ENCODE measurements at regions not wholly inside any gene's neighbourhood (a gene's known extent, or its start where the extent isn't known, plus 50 kb on each side); places are given as distances from the start of the nearest gene placed in this dataset.

GRCh38 chr20:22430154-22430745 lies 154.1 kb downstream of the FOXA2 start:
- DNase-seq, result peak; percentile 89

- no peak for DNase-seq
Observed at GRCh38 chr20:22429175-22430153, 154.9 kb downstream of the FOXA2 start.

- DNase-seq, result no peak
Observed at GRCh38 chr20:22428051-22428450, 156.3 kb downstream of the FOXA2 start.

- no peak for DNase-seq
Observed at GRCh38 chr20:22426772-22427171, 157.6 kb downstream of the FOXA2 start.

- DNase-seq, result no peak
Observed at GRCh38 chr20:22425344-22426295, 158.8 kb downstream of the FOXA2 start.

- no peak for DNase-seq
Observed at GRCh38 chr20:22423190-22423832, 161.1 kb downstream of the FOXA2 start.

GRCh38 chr20:22420116-22420598 lies 164.2 kb downstream of the FOXA2 start:
- DNase-seq, result no peak

GRCh38 chr20:22418738-22419137 lies 165.6 kb downstream of the FOXA2 start:
- DNase-seq, result no peak

- no peak for DNase-seq
Observed at GRCh38 chr20:22414305-22414742, 170.0 kb downstream of the FOXA2 start.

GRCh38 chr20:22412977-22413868 lies 171.1 kb downstream of the FOXA2 start:
- DNase-seq, result no peak

- no peak for DNase-seq
Observed at GRCh38 chr20:22411627-22412450, 172.5 kb downstream of the FOXA2 start.

- no peak for DNase-seq
Observed at GRCh38 chr20:22411286-22411626, 173.1 kb downstream of the FOXA2 start.

- no peak for DNase-seq
Observed at GRCh38 chr20:22410556-22411130, 173.7 kb downstream of the FOXA2 start.

GRCh38 chr20:22408521-22409402 lies 175.6 kb downstream of the FOXA2 start:
- DNase-seq, result no peak

GRCh38 chr20:22407237-22408193 lies 176.9 kb downstream of the FOXA2 start:
- no peak for DNase-seq

- DNase-seq, result no peak
Observed at GRCh38 chr20:22404419-22405170, 179.8 kb downstream of the FOXA2 start.

Data from NCI-H526 treated with DMSO at 0.1 percent for 48 hours (cell line).